NCI-H345 treated with DMSO at 0.1 percent for 48 hours (cell line): ENCODE measurements at regions not wholly inside any gene's neighbourhood (a gene's known extent, or its start where the extent isn't known, plus 50 kb on each side); places are given as distances from the start of the nearest gene placed in this dataset.
"Not testable (repeated sequence)": the region's sequence is repeated elsewhere in the genome, so short reads cannot be mapped to it uniquely, and the experiment has no call there.

Experiments
- DNase-seq: peaks from one replicate; lab custom pipeline; 2025; ENCODE audit not compliant: unreplicated experiment; lab: John Stamatoyannopoulos, UW

- DNase-seq: no peak
Observed at GRCh38 chr7:48992816-48993215, 68.5 kb downstream of the CDC14C start.

GRCh38 chr7:49001610-49002033, 77.3 kb downstream of the CDC14C start:
- DNase-seq: peak; percentile 11

GRCh38 chr7:49010717-49011116, 86.4 kb downstream of the CDC14C start:
- no peak for DNase-seq

- no peak for DNase-seq
Observed at GRCh38 chr7:49014870-49015269, 90.5 kb downstream of the CDC14C start.

- no peak for DNase-seq
Observed at GRCh38 chr7:49020145-49020544, 95.8 kb downstream of the CDC14C start.

- no peak for DNase-seq
Observed at GRCh38 chr7:49022448-49022847, 98.1 kb downstream of the CDC14C start.

GRCh38 chr7:49023345-49024328, 99.3 kb downstream of the CDC14C start:
- DNase-seq: no peak

- no peak for DNase-seq
Observed at GRCh38 chr7:49030221-49030620, 105.9 kb downstream of the CDC14C start.

GRCh38 chr7:49033140-49033539, 108.8 kb downstream of the CDC14C start:
- not testable (repeated sequence) for DNase-seq

- DNase-seq: no peak
Observed at GRCh38 chr7:49037346-49038210, 113.2 kb downstream of the CDC14C start.

GRCh38 chr7:49038821-49039358, 114.5 kb downstream of the CDC14C start:
- DNase-seq: no peak

- DNase-seq: no peak
Observed at GRCh38 chr7:49060743-49061142, 136.4 kb downstream of the CDC14C start.

GRCh38 chr7:49074538-49074937, 150.2 kb downstream of the CDC14C start:
- DNase-seq: no peak

GRCh38 chr7:49080896-49081475, 156.6 kb downstream of the CDC14C start:
- no peak for DNase-seq

GRCh38 chr7:49088017-49088416, 163.7 kb downstream of the CDC14C start:
- no peak for DNase-seq

- DNase-seq: no peak
Observed at GRCh38 chr7:49089717-49090116, 165.4 kb downstream of the CDC14C start.

GRCh38 chr7:49091089-49091488, 166.7 kb downstream of the CDC14C start:
- DNase-seq: no peak

GRCh38 chr7:49091519-49091918, 167.2 kb downstream of the CDC14C start:
- DNase-seq: no peak

GRCh38 chr7:49093218-49093617, 168.9 kb downstream of the CDC14C start:
- DNase-seq: no peak

- no peak for DNase-seq
Observed at GRCh38 chr7:49094866-49095265, 170.5 kb downstream of the CDC14C start.
